Neuronal stem cell (in vitro differentiated cells): ENCODE measurements at regions not wholly inside any gene's neighbourhood (a gene's known extent, or its start where the extent isn't known, plus 50 kb on each side); places are given as distances from the start of the nearest gene placed in this dataset.

Experiments used
- DNase-seq: peaks from one replicate; pipeline ENCODE4 v3.0.0-alpha.2; 2013; ENCODE audit warnings: low spot score
- H2AFZ ChIP-seq: one replicate; pipeline ENCODE4 v1.6.1; 2013; ENCODE audit warnings: mild to moderate bottlenecking, low read length, inconsistent platforms
- H2AK5ac ChIP-seq: 2 replicates; pipeline ENCODE4 v1.6.1; 2013; ENCODE audit warnings: low read depth, mild to moderate bottlenecking, inconsistent platforms, low read length, moderate library complexity, mixed read lengths
- H2BK120ac ChIP-seq: 2 replicates; pipeline ENCODE4 v1.6.1; 2013; ENCODE audit warnings: low read depth, mild to moderate bottlenecking, inconsistent platforms, low read length, moderate library complexity, mixed read lengths
- H2BK12ac ChIP-seq: one replicate; pipeline ENCODE4 v1.6.1; 2013; ENCODE audit warnings: low read length, inconsistent platforms
- H2BK15ac ChIP-seq: 2 replicates; pipeline ENCODE4 v1.6.1; 2013; ENCODE audit warnings: mild to moderate bottlenecking, low read length, inconsistent platforms, mixed read lengths
- H2BK5ac ChIP-seq: one replicate; pipeline ENCODE4 v1.6.1; 2013; ENCODE audit warnings: inconsistent platforms, mild to moderate bottlenecking, low read length, moderate library complexity
- H3K14ac ChIP-seq: one replicate; pipeline ENCODE4 v1.6.1; 2013; ENCODE audit warnings: low read length, inconsistent platforms
- H3K18ac ChIP-seq: 2 replicates; pipeline ENCODE4 v1.6.1; 2013; ENCODE audit warnings: low read length, inconsistent platforms
- H3K23ac ChIP-seq: 2 replicates; pipeline ENCODE4 v1.6.1; 2013; ENCODE audit warnings: low read depth, mild to moderate bottlenecking, mixed read lengths, low read length, inconsistent platforms; ENCODE audit not compliant: poor library complexity
- H3K27ac ChIP-seq: replicated peaks from 3 replicates; pipeline ENCODE4 v1.5.1; 2013; ENCODE audit warnings: low read length, inconsistent platforms
- H3K27me3 ChIP-seq, 3 experiments: 2 replicates each; pipeline ENCODE4 v1.6.1; 2013; ENCODE audit warnings: low read length in 3 of 3, mild to moderate bottlenecking in 2 of 3, inconsistent platforms in 1 of 3, low read depth in 1 of 3, mixed read lengths in 1 of 3, moderate library complexity in 1 of 3; ENCODE audit not compliant: control insufficient read depth in 3 of 3, insufficient read depth in 3 of 3
- H3K36me3 ChIP-seq, 2 donors: replicated peaks in 1 of 2; 2 replicates each; pipeline ENCODE4 v1.6.1; 2013; ENCODE audit warnings: low read length in 2 of 2; ENCODE audit not compliant: control insufficient read depth in 2 of 2, insufficient read depth in 2 of 2
- H3K4ac ChIP-seq: 2 replicates; pipeline ENCODE4 v1.6.1; 2013; ENCODE audit warnings: inconsistent platforms, mild to moderate bottlenecking, low read length, moderate library complexity
- H3K4me1 ChIP-seq, 2 donors: 1 replicate in 1 of 2; 2 replicates in 1 of 2; pipeline ENCODE4 v1.6.1; 2013; ENCODE audit warnings: low read length in 2 of 2, low read depth in 1 of 2; ENCODE audit not compliant: control insufficient read depth in 2 of 2, insufficient read depth in 1 of 2
- H3K4me2 ChIP-seq: one replicate; pipeline ENCODE4 v1.6.1; 2013; ENCODE audit warnings: mild to moderate bottlenecking, low read length, inconsistent platforms; ENCODE audit not compliant: insufficient read depth, poor library complexity, severe bottlenecking
- H3K4me3 ChIP-seq, 2 donors: 2 replicates each; pipeline ENCODE4 v1.5.1; 2013; ENCODE audit warnings: low read length in 2 of 2, mild to moderate bottlenecking in 2 of 2, inconsistent platforms in 1 of 2, moderate library complexity in 1 of 2
- H3K79me1 ChIP-seq: one replicate; pipeline ENCODE4 v1.6.1; 2013; ENCODE audit warnings: low read depth, mild to moderate bottlenecking, inconsistent platforms, low read length, moderate library complexity
- H3K9ac ChIP-seq: one replicate; pipeline ENCODE4 v1.6.1; 2013; ENCODE audit warnings: mild to moderate bottlenecking, low read depth, low read length, inconsistent platforms; ENCODE audit not compliant: poor library complexity
- H3K9me3 ChIP-seq, 2 donors: replicated peaks in 1 of 2; 2 replicates each; pipeline versions ENCODE3 to v1.6.1; 2013; ENCODE audit warnings: low read length in 2 of 2, mild to moderate bottlenecking in 2 of 2, inconsistent platforms in 1 of 2, low read depth in 1 of 2, mixed read lengths in 1 of 2, moderate library complexity in 1 of 2; ENCODE audit not compliant: control insufficient read depth in 2 of 2, insufficient read depth in 1 of 2
- H4K8ac ChIP-seq: one replicate; pipeline ENCODE4 v1.6.1; 2013; ENCODE audit warnings: low read depth, mild to moderate bottlenecking, inconsistent platforms, low read length, moderate library complexity
- H4K91ac ChIP-seq: one replicate; pipeline ENCODE4 v1.6.1; 2013; ENCODE audit warnings: low read length, low read depth, mild to moderate bottlenecking, inconsistent platforms; ENCODE audit not compliant: poor library complexity
- WGBS, 2 donors: extraction: QIAGEN DNeasy Blood & Tissue Kit; methylation state at CpG; one replicate each; pipeline ENCODE4 v1.1.7; 2013; ENCODE audit warnings: missing lambda C conversion rate in 2 of 2, mixed read lengths in 1 of 2; ENCODE audit not compliant: insufficient read length in 2 of 2, insufficient replicate concordance in 1 of 2; ENCODE audit errors: extremely low coverage in 2 of 2; 5-methylcytosine and 5-hydroxymethylcytosine counted together

DNA sequence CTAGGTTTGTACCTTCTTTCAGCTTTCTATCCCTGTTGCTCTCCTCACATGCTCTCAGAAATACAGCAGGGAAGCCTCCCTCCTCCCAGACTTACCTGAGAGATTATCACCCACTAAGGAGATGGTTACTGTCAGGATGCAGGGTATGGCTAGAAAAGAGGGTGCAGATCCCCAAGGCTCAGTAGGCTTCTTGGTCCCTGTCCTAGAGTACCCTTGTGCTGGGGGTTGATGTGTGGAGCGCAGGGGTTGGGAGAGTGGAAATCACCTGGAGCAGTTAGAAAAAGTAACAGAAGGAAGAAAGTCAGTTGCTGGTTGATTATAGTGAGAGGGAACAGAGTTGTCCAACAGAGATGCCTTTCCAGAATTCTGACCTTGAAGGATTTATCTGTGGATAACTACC lies 80.2 kb downstream of the CNGA2 start:
- Histone ChIP-seq H3K9ac (no peak overlapping the region), H2BK5ac (no peak overlapping the region), H2BK15ac (no peak overlapping the region), H2AK5ac (no peak overlapping the region), H2BK12ac (no peak overlapping the region), H3K18ac (no peak overlapping the region), H2BK120ac (no peak overlapping the region), H3K36me3 (no peaks in the 10 kb centered on the region), H3K23ac (no peak overlapping the region), H3K14ac (no peak overlapping the region), H3K4me2 (no peak overlapping the region), H3K4me1 (no peaks in the 10 kb centered on the region), H4K91ac (no peak overlapping the region), H3K9me3 (no peaks in the 10 kb centered on the region), H3K27ac (no peak overlapping the region), H4K8ac (no peak overlapping the region), H3K79me1 (no peaks in the 10 kb centered on the region), H3K4me3 (no peak overlapping the region), H3K4ac (no peak overlapping the region), H2AFZ (no peak overlapping the region), H3K27me3 (peaks cover 0 to 7% (median 0%) of the 10 kb centered on the region in 3 experiments)
- no peak for DNase-seq
- no CpG with 5 or more reads among the region's 1 CpG for WGBS, 2 donors

DNA sequence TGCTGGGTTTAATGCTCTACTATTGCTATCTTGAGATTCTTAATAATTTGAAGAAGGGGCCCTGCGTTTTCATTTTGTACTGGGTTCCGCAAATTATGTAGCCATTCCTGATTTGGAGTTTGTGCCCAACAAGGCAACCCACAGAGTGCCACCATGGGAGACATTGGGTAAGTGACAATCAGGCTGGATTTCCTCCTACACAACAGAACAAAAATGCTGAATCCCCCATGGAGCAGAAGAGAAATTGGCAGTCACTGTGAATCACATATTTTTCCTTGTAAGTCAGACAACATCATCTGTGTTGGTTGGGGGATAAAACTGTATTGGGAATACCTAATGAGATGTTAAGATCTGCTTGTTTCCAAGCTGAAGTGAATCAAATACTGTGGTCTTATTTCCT lies 80.9 kb downstream of the CNGA2 start:
- Histone ChIP-seq H4K8ac (no peak overlapping the region), H3K9me3 (no peaks in the 10 kb centered on the region), H3K27ac (no peak overlapping the region), H3K23ac (no peak overlapping the region), H2BK120ac (no peak overlapping the region), H3K4me2 (no peak overlapping the region), H3K27me3 (peaks cover 0 to 7% (median 0%) of the 10 kb centered on the region in 3 experiments), H3K9ac (no peak overlapping the region), H2AK5ac (no peak overlapping the region), H3K4ac (no peak overlapping the region), H3K79me1 (no peaks in the 10 kb centered on the region), H2BK15ac (no peak overlapping the region), H3K14ac (no peak overlapping the region), H2BK5ac (no peak overlapping the region), H2AFZ (no peak overlapping the region), H3K36me3 (no peaks in the 10 kb centered on the region), H4K91ac (no peak overlapping the region), H3K18ac (no peak overlapping the region), H2BK12ac (no peak overlapping the region), H3K4me3 (no peak overlapping the region), H3K4me1 (no peaks in the 10 kb centered on the region)
- WGBS, 2 donors = no CpG with 5 or more reads among the region's 2 CpGs
- no peak for DNase-seq

DNA sequence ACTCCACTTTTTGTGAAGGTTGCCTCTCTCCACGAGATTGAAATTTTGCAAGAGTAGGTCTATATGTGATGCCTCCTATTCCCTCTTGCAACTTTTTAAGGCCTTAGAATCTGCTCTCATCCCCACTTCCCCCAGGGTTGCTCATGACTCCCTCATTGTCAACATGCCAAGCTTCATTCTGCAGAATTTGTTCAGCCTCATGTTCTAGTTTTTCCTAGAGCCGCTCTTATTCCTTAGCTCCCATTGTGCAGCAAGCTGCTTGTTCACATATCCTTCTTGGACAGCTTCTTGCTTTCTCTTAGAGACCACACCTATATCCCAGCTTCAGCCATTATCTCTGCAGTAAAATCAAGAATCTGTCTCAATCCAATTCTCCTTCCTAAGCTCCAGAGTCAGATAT lies 82.4 kb downstream of the CNGA2 start:
- Histone ChIP-seq H2AFZ (no peak overlapping the region), H3K27ac (no peak overlapping the region), H3K4me1 (no peaks in the 10 kb centered on the region), H3K79me1 (no peaks in the 10 kb centered on the region), H3K18ac (no peak overlapping the region), H3K4me3 (no peak overlapping the region), H3K4me2 (no peak overlapping the region), H2AK5ac (no peak overlapping the region), H3K14ac (no peak overlapping the region), H3K9ac (no peak overlapping the region), H3K9me3 (no peaks in the 10 kb centered on the region), H2BK15ac (no peak overlapping the region), H2BK12ac (no peak overlapping the region), H4K91ac (no peak overlapping the region), H2BK5ac (no peak overlapping the region), H3K36me3 (no peaks in the 10 kb centered on the region), H3K4ac (no peak overlapping the region), H3K27me3 (peaks cover 0 to 4% (median 0%) of the 10 kb centered on the region in 3 experiments), H4K8ac (no peak overlapping the region), H2BK120ac (no peak overlapping the region), H3K23ac (no peak overlapping the region)
- WGBS, 2 donors = no CpG with 5 or more reads among the region's 2 CpGs
- no peak for DNase-seq

DNA sequence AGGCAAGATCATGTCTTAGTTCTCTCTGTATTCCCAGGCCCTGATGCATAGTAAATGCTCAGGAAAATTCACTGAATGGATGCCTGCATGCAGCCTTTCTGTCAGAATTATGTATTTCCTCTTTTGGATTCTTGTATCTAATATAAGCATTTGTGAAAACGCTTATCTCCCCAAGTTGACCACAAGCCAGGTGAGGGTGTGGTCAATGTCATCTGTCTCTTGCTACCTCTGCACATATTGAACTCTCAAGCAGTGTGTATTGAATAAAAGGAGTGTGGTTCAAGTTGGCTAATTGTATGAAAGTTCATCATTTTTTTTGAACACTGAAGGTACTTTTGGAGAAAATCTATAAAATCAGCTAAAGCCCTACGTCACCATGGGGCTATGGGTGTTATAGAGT lies 84.3 kb downstream of the CNGA2 start:
- no peaks in the 10 kb centered on the region for H3K36me3 ChIP-seq
- H2BK5ac ChIP-seq = no peak overlapping the region
- H2AFZ ChIP-seq = no peak overlapping the region
- no peak overlapping the region for H4K91ac ChIP-seq
- H3K9me3 ChIP-seq = no peaks in the 10 kb centered on the region
- no peak overlapping the region for H3K4me2 ChIP-seq
- H3K27me3 ChIP-seq = peaks cover 0 to 4% (median 0%) of the 10 kb centered on the region in 3 experiments
- H2BK12ac ChIP-seq = no peak overlapping the region
- no peak overlapping the region for H3K23ac ChIP-seq
- WGBS, 2 donors = no CpG with 5 or more reads among the region's 2 CpGs
- no peak overlapping the region for H3K9ac ChIP-seq
- DNase-seq = no peak
- no peak overlapping the region for H2BK120ac ChIP-seq
- no peak overlapping the region for H3K27ac ChIP-seq
- no peak overlapping the region for H4K8ac ChIP-seq
- H3K18ac ChIP-seq = no peak overlapping the region
- no peak overlapping the region for H3K4ac ChIP-seq
- no peak overlapping the region for H2BK15ac ChIP-seq
- H2AK5ac ChIP-seq = no peak overlapping the region
- no peak overlapping the region for H3K4me3 ChIP-seq
- H3K79me1 ChIP-seq = no peaks in the 10 kb centered on the region
- no peaks in the 10 kb centered on the region for H3K4me1 ChIP-seq
- H3K14ac ChIP-seq = no peak overlapping the region
